ENCODE measurements at regions not wholly inside any gene's neighbourhood (a gene's known extent, or its start where the extent isn't known, plus 50 kb on each side); places are given as distances from the start of the nearest gene placed in this dataset.

- DNase-seq, result no peak
Measured at GRCh38 chr14:104373855-104374717, 205.5 kb upstream of the C14orf180 start.

- DNase-seq, result no peak
Measured at GRCh38 chr14:104374718-104375080, 204.9 kb upstream of the C14orf180 start.

GRCh38 chr14:104375551-104376201, 203.9 kb upstream of the C14orf180 start:
- no peak for DNase-seq

GRCh38 chr14:104376202-104377140, 203.1 kb upstream of the C14orf180 start:
- DNase-seq, result no peak

GRCh38 chr14:104377256-104377655, 202.3 kb upstream of the C14orf180 start:
- no peak for DNase-seq

- DNase-seq, result no peak
Measured at GRCh38 chr14:104378698-104379113, 200.9 kb upstream of the C14orf180 start.

GRCh38 chr14:104382361-104383087, 197.0 kb upstream of the C14orf180 start:
- no peak for DNase-seq

- no peak for DNase-seq
Measured at GRCh38 chr14:104383088-104383995, 196.2 kb upstream of the C14orf180 start.

GRCh38 chr14:104383996-104384775, 195.4 kb upstream of the C14orf180 start:
- DNase-seq, result no peak

- no peak for DNase-seq
Measured at GRCh38 chr14:104384776-104385071, 194.8 kb upstream of the C14orf180 start.

- no peak for DNase-seq
Measured at GRCh38 chr14:104385111-104385510, 194.5 kb upstream of the C14orf180 start.

- no peak for DNase-seq
Measured at GRCh38 chr14:104385531-104386101, 193.9 kb upstream of the C14orf180 start.

GRCh38 chr14:104386151-104386841, 193.3 kb upstream of the C14orf180 start:
- no peak for DNase-seq

- DNase-seq, result no peak
Measured at GRCh38 chr14:104387022-104388010, 192.2 kb upstream of the C14orf180 start.

- no peak for DNase-seq
Measured at GRCh38 chr14:104388011-104388521, 191.5 kb upstream of the C14orf180 start.

- DNase-seq, result no peak
Measured at GRCh38 chr14:104388541-104389325, 190.8 kb upstream of the C14orf180 start.
